ENCODE measurements at regions not wholly inside any gene's neighbourhood (a gene's known extent, or its start where the extent isn't known, plus 50 kb on each side); places are given as distances from the start of the nearest gene placed in this dataset.

DNA sequence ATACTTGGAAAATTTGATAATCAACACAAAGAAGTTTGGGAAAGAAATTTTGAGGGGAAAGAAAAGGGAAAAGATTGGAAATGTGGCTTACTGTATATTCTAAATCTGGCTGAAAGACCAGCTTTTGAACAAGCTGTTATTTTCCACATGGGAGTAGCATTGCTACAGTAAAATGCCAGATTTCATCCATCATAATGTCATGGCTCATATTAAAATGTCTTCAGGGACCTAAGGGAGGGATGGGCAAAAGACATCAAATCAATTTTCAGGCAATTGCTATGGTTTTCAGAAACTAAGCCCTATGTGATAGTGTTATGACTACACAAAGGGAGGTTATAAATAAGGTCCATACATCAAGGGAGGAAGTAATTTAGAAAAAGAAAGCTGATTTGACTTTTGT, 1116.9 kb upstream of the CELF2 start:
- H3K9me2 ChIP-seq (ENCODE audit: low read depth, low read length), result no peaks in the 10 kb centered on the region
- H3K4me2 ChIP-seq (ENCODE audit: low read length), result no peak overlapping the region
- H3K4me1 ChIP-seq (ENCODE audit: insufficient read depth, low read length, severe bottlenecking), result no peaks in the 10 kb centered on the region
- no peak for TF ChIP-seq EZH2 (IDR thresholded peaks at IDR 0.05; ENCODE audit: borderline replicate concordance, low read length)
- TF ChIP-seq, protein P1, sequence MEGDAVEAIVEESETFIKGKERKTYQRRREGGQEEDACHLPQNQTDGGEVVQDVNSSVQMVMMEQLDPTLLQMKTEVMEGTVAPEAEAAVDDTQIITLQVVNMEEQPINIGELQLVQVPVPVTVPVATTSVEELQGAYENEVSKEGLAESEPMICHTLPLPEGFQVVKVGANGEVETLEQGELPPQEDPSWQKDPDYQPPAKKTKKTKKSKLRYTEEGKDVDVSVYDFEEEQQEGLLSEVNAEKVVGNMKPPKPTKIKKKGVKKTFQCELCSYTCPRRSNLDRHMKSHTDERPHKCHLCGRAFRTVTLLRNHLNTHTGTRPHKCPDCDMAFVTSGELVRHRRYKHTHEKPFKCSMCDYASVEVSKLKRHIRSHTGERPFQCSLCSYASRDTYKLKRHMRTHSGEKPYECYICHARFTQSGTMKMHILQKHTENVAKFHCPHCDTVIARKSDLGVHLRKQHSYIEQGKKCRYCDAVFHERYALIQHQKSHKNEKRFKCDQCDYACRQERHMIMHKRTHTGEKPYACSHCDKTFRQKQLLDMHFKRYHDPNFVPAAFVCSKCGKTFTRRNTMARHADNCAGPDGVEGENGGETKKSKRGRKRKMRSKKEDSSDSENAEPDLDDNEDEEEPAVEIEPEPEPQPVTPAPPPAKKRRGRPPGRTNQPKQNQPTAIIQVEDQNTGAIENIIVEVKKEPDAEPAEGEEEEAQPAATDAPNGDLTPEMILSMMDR (IDR thresholded peaks at IDR 0.05; ENCODE audit: low read length), result no peak
- no peaks in the 10 kb centered on the region for H3K9me3 ChIP-seq (ENCODE audit: low read length)
- H3K27me3 ChIP-seq (ENCODE audit: insufficient read depth, low read length), result no peaks in the 10 kb centered on the region
- no peak overlapping the region for H3K4me3 ChIP-seq (ENCODE audit: low read depth, low read length, poor library complexity, severe bottlenecking)
- no peaks in the 10 kb centered on the region for H3F3A ChIP-seq (ENCODE audit: insufficient read depth, low read length)
- no peak overlapping the region for H3K9ac ChIP-seq (ENCODE audit: low read length)
- H3K79me2 ChIP-seq (ENCODE audit: insufficient read depth, low read length), result no peaks in the 10 kb centered on the region
- no peak overlapping the region for H3K27ac ChIP-seq (ENCODE audit: low read depth, low read length, poor library complexity, severe bottlenecking)
- H4K20me1 ChIP-seq (ENCODE audit: insufficient read depth, low read length), result no peaks in the 10 kb centered on the region
- no peaks in the 10 kb centered on the region for H3K36me3 ChIP-seq (ENCODE audit: insufficient read depth, low read length)
- no peak overlapping the region for H2AFZ ChIP-seq (ENCODE audit: low read length)

DNA sequence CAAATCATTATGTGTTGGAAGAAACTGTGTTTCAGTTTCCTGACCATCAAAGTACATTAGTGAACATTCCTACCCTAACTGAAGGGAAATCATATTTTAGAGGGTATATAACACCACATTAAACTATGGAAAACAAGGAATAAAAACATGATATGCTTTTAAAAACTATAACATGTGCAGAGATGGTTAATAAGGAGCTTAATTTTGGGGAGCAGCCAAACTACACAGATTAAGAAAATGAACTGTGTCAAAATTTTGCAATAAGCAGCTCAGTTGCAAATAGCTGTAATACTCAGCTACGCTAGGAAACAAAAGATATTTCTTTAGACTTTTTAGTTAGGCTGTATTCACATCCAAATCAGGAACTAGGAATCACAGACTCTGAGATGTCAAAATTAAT, 1115.7 kb upstream of the CELF2 start:
- no peaks in the 10 kb centered on the region for H3K4me1 ChIP-seq (ENCODE audit: insufficient read depth, low read length, severe bottlenecking)
- no peak overlapping the region for H3K9ac ChIP-seq (ENCODE audit: low read length)
- no peak overlapping the region for H3K27ac ChIP-seq (ENCODE audit: low read depth, low read length, poor library complexity, severe bottlenecking)

DNA sequence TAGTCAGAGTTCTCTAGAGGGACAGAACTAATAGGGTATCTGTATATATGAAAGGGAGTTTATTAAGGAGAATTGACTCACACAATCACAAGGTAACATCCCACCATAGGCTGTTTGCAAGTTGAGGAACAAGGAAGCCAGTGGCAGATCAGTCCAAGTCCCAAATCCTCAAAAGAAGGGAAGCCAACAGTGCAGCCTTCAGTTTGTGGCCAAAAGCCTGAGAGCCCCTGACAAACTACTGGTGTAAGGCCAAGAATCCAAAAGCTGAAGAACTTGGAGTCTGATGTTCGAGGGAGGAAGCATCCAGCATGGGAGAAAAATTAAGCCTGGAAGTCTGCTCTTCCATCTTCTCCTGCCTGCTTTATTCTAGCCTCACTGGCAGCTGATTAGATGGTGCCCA, 1107.2 kb upstream of the CELF2 start:
- Histone ChIP-seq H3K9me2 (ENCODE audit: low read depth, low read length) (no peaks in the 10 kb centered on the region), H3F3A (ENCODE audit: insufficient read depth, low read length) (no peaks in the 10 kb centered on the region), H3K27ac (ENCODE audit: low read depth, low read length, poor library complexity, severe bottlenecking) (no peak overlapping the region), H3K4me3 (ENCODE audit: low read depth, low read length, poor library complexity, severe bottlenecking) (no peak overlapping the region), H3K4me1 (ENCODE audit: insufficient read depth, low read length, severe bottlenecking) (no peaks in the 10 kb centered on the region), H3K4me2 (ENCODE audit: low read length) (no peak overlapping the region), H3K9ac (ENCODE audit: low read length) (no peak overlapping the region), H3K27me3 (ENCODE audit: insufficient read depth, low read length) (no peaks in the 10 kb centered on the region), H2AFZ (ENCODE audit: low read length) (no peak overlapping the region), H3K9me3 (ENCODE audit: low read length) (no peaks in the 10 kb centered on the region), H4K20me1 (ENCODE audit: insufficient read depth, low read length) (no peaks in the 10 kb centered on the region), H3K79me2 (ENCODE audit: insufficient read depth, low read length) (no peaks in the 10 kb centered on the region), H3K36me3 (ENCODE audit: insufficient read depth, low read length) (no peaks in the 10 kb centered on the region)
- TF ChIP-seq, protein P1 (IDR thresholded peaks at IDR 0.05; ENCODE audit: low read length), result no peak
- no peak for TF ChIP-seq EZH2 (IDR thresholded peaks at IDR 0.05; ENCODE audit: borderline replicate concordance, low read length)

More for the DNA sequence above, 1115.7 kb upstream of the CELF2 start:
- Histone ChIP-seq H3K36me3 (ENCODE audit: insufficient read depth, low read length) (no peaks in the 10 kb centered on the region), H2AFZ (ENCODE audit: low read length) (no peak overlapping the region), H3K4me2 (ENCODE audit: low read length) (no peak overlapping the region), H3K9me2 (ENCODE audit: low read depth, low read length) (no peaks in the 10 kb centered on the region), H3K79me2 (ENCODE audit: insufficient read depth, low read length) (no peaks in the 10 kb centered on the region), H3K4me3 (ENCODE audit: low read depth, low read length, poor library complexity, severe bottlenecking) (no peak overlapping the region), H3K27me3 (ENCODE audit: insufficient read depth, low read length) (no peaks in the 10 kb centered on the region), H3K9me3 (ENCODE audit: low read length) (no peaks in the 10 kb centered on the region), H3F3A (ENCODE audit: insufficient read depth, low read length) (no peaks in the 10 kb centered on the region), H4K20me1 (ENCODE audit: insufficient read depth, low read length) (no peaks in the 10 kb centered on the region)
- TF ChIP-seq, protein P1 (IDR thresholded peaks at IDR 0.05; ENCODE audit: low read length), result no peak
- TF ChIP-seq EZH2 (IDR thresholded peaks at IDR 0.05; ENCODE audit: borderline replicate concordance, low read length), result no peak
